ENCODE measurements at regions not wholly inside any gene's neighbourhood (a gene's known extent, or its start where the extent isn't known, plus 50 kb on each side); places are given as distances from the start of the nearest gene placed in this dataset.

DNA sequence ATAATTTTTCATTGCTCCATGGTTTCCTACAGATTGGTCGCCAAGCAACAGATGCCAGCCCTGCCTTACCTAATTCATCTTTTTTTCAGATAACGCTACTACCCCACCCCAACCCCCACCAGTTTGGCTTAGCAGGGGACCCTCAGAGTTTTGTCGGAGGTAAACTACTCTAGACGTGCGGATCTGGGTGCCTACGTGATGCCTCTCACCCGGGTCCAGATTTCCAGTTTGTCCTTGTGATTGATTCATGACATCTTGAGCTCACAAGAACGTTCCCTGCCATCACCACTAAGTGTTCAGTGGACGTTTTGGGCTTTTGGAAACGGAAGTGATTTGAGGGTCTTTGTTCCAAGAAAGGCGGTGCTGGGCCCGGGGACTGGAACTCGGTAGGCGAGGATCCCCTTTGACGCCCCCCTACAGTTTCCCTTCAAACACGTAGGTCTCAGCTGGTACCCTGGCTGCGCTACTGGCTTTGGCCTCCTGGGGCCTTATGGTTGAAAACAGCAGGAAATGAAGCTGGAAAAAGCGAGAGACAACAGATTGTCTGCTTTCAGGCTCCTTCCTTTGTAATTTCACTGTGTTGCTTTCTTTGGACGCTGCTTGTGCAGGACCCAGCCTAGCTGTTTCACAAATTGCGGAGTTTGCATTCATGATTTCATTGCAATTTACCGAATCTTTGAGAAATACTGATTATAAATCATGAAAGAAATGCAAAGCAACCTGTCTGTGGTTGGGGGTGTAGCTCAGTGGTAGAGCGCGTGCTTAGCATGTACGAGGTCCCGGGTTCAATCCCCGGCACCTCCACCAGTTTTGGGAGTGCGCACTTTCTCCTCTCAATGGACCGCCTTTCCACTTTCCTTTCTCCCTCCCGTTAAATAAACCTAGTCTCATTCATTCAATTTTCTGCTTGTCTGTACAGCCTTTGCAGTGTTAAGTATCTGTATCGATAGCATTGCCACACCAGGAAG, 81.0 kb downstream of the GPX5 start:
- Histone ChIP-seq H3K27me3 (ENCODE audit: control insufficient read depth in 3 of 3, insufficient read depth in 3 of 3, low read depth in 1 of 3, low read length in 3 of 3) (no peaks in the 10 kb centered on the region), H3K18ac (ENCODE audit: low read length) (peak overlapping the region; percentile 72), H3K4me3 (ENCODE audit: low read length in 2 of 2) (peak overlapping the region; percentile 1 to 60), H3K79me1 (ENCODE audit: low read depth, low read length) (no peaks in the 10 kb centered on the region), H4K91ac (ENCODE audit: low read depth, low read length, poor library complexity) (no peak overlapping the region), H3K9me3 (replicated peaks in 1 of 2; ENCODE audit: control insufficient read depth in 2 of 2, insufficient read depth in 1 of 2, low read depth in 1 of 2, low read length in 2 of 2) (no peaks in the 10 kb centered on the region), H3K9ac (ENCODE audit: low read depth, low read length, poor library complexity) (peak overlapping the region; percentile 39), H4K8ac (ENCODE audit: low read depth, low read length) (no peak overlapping the region), H2BK15ac (ENCODE audit: low read length) (no peak overlapping the region), H3K23ac (ENCODE audit: low read depth, low read length, poor library complexity) (no peak overlapping the region), H2BK12ac (ENCODE audit: low read length) (no peak overlapping the region), H2BK5ac (ENCODE audit: low read length) (no peak overlapping the region), H3K14ac (ENCODE audit: low read length) (no peak overlapping the region), H3K4me1 (ENCODE audit: control insufficient read depth in 2 of 2, insufficient read depth in 1 of 2, low read depth in 1 of 2, low read length in 2 of 2) (peaks cover 3 to 9% of the 10 kb centered on the region in 2 donors), H3K4ac (ENCODE audit: low read length) (no peak overlapping the region), H2AFZ (ENCODE audit: low read length) (peak overlapping the region; percentile 93), H3K4me2 (ENCODE audit: insufficient read depth, low read length, poor library complexity, severe bottlenecking) (peak overlapping the region; percentile 47), H3K36me3 (replicated peaks in 1 of 2; ENCODE audit: control insufficient read depth in 2 of 2, insufficient read depth in 2 of 2, low read length in 2 of 2) (no peaks in the 10 kb centered on the region), H2AK5ac (ENCODE audit: low read depth, low read length) (no peak overlapping the region), H2BK120ac (ENCODE audit: low read depth, low read length) (no peak overlapping the region), H3K27ac (replicated peaks; ENCODE audit: low read length) (peak overlapping the region; percentile 33)
- DNase-seq (ENCODE audit: low spot score) = peak; percentile 57
- no CpG with 5 or more reads among the region's 30 CpGs for WGBS, 2 donors (ENCODE audit: extremely low coverage in 2 of 2, insufficient read length in 2 of 2, insufficient replicate concordance in 1 of 2)

DNA sequence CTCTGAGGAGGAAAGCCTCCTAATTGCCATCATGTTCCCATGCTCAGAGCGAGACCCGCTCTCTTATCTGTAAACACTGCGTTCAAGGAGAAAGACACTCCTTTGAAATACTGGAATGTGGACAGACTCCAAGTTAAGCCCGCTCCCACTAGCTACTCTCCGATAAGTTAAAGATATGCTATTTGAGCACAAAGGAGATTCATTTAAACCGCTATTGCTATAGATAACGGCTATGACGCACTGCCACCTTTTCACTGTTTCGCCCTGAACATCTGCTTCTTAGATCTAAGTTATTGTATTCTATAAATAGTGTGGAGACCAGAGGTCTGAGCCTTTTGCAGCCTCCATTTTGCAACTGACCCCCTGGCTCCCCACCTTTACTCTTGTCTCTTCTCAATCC, 82.3 kb downstream of the GPX5 start:
- H3K4me1 ChIP-seq (ENCODE audit: control insufficient read depth in 2 of 2, insufficient read depth in 1 of 2, low read depth in 1 of 2, low read length in 2 of 2) = peaks cover 3 to 9% of the 10 kb centered on the region in 2 donors
- DNase-seq (ENCODE audit: low spot score) = no peak
- no peak overlapping the region for H4K91ac ChIP-seq (ENCODE audit: low read depth, low read length, poor library complexity)
- H3K79me1 ChIP-seq (ENCODE audit: low read depth, low read length) = no peaks in the 10 kb centered on the region
- H2BK120ac ChIP-seq (ENCODE audit: low read depth, low read length) = no peak overlapping the region
- no peak overlapping the region for H4K8ac ChIP-seq (ENCODE audit: low read depth, low read length)
- H3K27me3 ChIP-seq (ENCODE audit: control insufficient read depth in 3 of 3, insufficient read depth in 3 of 3, low read depth in 1 of 3, low read length in 3 of 3) = no peaks in the 10 kb centered on the region
- no peak overlapping the region for H3K27ac ChIP-seq (replicated peaks; ENCODE audit: low read length)
- H2BK12ac ChIP-seq (ENCODE audit: low read length) = no peak overlapping the region
- H3K9me3 ChIP-seq (replicated peaks in 1 of 2; ENCODE audit: control insufficient read depth in 2 of 2, insufficient read depth in 1 of 2, low read depth in 1 of 2, low read length in 2 of 2) = no peaks in the 10 kb centered on the region
- no peaks in the 10 kb centered on the region for H3K36me3 ChIP-seq (replicated peaks in 1 of 2; ENCODE audit: control insufficient read depth in 2 of 2, insufficient read depth in 2 of 2, low read length in 2 of 2)
- no peak overlapping the region for H3K4me2 ChIP-seq (ENCODE audit: insufficient read depth, low read length, poor library complexity, severe bottlenecking)
- no CpG with 5 or more reads among the region's 9 CpGs for WGBS, 2 donors (ENCODE audit: extremely low coverage in 2 of 2, insufficient read length in 2 of 2, insufficient replicate concordance in 1 of 2)
- no peak overlapping the region for H3K14ac ChIP-seq (ENCODE audit: low read length)
- H3K4me3 ChIP-seq (ENCODE audit: low read length in 2 of 2) = no peak overlapping the region
- H2AFZ ChIP-seq (ENCODE audit: low read length) = peak overlapping the region; percentile 61
- no peak overlapping the region for H3K18ac ChIP-seq (ENCODE audit: low read length)
- no peak overlapping the region for H2AK5ac ChIP-seq (ENCODE audit: low read depth, low read length)
- H2BK5ac ChIP-seq (ENCODE audit: low read length) = no peak overlapping the region
- no peak overlapping the region for H3K23ac ChIP-seq (ENCODE audit: low read depth, low read length, poor library complexity)
- H3K9ac ChIP-seq (ENCODE audit: low read depth, low read length, poor library complexity) = no peak overlapping the region
- no peak overlapping the region for H2BK15ac ChIP-seq (ENCODE audit: low read length)
- H3K4ac ChIP-seq (ENCODE audit: low read length) = no peak overlapping the region

DNA sequence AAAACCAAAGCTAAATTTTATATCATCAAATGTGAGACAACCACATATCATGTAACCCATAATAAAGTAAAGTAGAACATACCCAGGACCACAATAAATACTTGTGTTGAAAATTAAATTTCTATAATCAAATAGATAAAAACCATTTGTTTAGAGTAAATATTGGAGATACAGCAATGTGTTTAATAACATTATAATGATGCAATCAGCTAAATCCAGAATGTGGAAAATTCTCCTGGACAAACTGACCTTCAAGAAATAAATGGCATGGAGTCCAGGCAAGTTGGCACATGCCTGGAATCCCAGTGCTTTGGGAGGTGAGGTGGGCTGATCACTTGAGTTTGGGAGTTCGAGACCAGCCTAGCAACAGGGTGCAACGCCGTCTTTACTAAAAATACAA, 84.0 kb downstream of the GPX5 start:
- Histone ChIP-seq H3K4me2 (ENCODE audit: insufficient read depth, low read length, poor library complexity, severe bottlenecking) (no peak overlapping the region), H3K18ac (ENCODE audit: low read length) (no peak overlapping the region), H3K9me3 (replicated peaks in 1 of 2; ENCODE audit: control insufficient read depth in 2 of 2, insufficient read depth in 1 of 2, low read depth in 1 of 2, low read length in 2 of 2) (no peaks in the 10 kb centered on the region), H2BK12ac (ENCODE audit: low read length) (no peak overlapping the region), H3K79me1 (ENCODE audit: low read depth, low read length) (no peaks in the 10 kb centered on the region), H2AK5ac (ENCODE audit: low read depth, low read length) (no peak overlapping the region), H2BK120ac (ENCODE audit: low read depth, low read length) (no peak overlapping the region), H3K14ac (ENCODE audit: low read length) (no peak overlapping the region), H3K36me3 (replicated peaks in 1 of 2; ENCODE audit: control insufficient read depth in 2 of 2, insufficient read depth in 2 of 2, low read length in 2 of 2) (no peaks in the 10 kb centered on the region), H4K8ac (ENCODE audit: low read depth, low read length) (no peak overlapping the region), H4K91ac (ENCODE audit: low read depth, low read length, poor library complexity) (no peak overlapping the region), H2BK5ac (ENCODE audit: low read length) (no peak overlapping the region), H3K27ac (replicated peaks; ENCODE audit: low read length) (no peak overlapping the region), H3K27me3 (ENCODE audit: control insufficient read depth in 3 of 3, insufficient read depth in 3 of 3, low read depth in 1 of 3, low read length in 3 of 3) (no peaks in the 10 kb centered on the region), H3K9ac (ENCODE audit: low read depth, low read length, poor library complexity) (no peak overlapping the region), H2AFZ (ENCODE audit: low read length) (no peak overlapping the region), H3K4me3 (ENCODE audit: low read length in 2 of 2) (no peak overlapping the region), H2BK15ac (ENCODE audit: low read length) (no peak overlapping the region), H3K23ac (ENCODE audit: low read depth, low read length, poor library complexity) (no peak overlapping the region), H3K4ac (ENCODE audit: low read length) (no peak overlapping the region), H3K4me1 (ENCODE audit: control insufficient read depth in 2 of 2, insufficient read depth in 1 of 2, low read depth in 1 of 2, low read length in 2 of 2) (peaks cover 3 to 8% of the 10 kb centered on the region in 2 donors)
- no CpG with 5 or more reads among the region's 3 CpGs for WGBS, 2 donors (ENCODE audit: extremely low coverage in 2 of 2, insufficient read length in 2 of 2, insufficient replicate concordance in 1 of 2)
- DNase-seq (ENCODE audit: low spot score) = no peak

DNA sequence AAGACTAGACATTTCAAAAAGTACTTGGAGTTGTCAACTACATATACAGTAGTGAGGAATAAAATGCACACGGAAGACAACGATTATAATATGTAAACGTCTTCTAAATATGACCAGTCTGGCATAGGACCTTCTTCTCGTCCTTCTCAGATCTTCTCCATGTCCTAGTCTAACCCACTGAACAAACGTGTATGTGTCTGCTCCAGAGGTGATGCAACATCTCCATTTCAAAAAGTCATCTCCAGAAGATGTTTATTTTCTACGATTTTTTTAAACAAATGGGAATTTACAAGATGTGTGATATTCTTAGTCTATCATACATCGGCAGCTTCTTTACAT, 89.9 kb downstream of the GPX5 start:
- DNase-seq (ENCODE audit: low spot score) = no peak
- Histone ChIP-seq H2AFZ (ENCODE audit: low read length) (no peak overlapping the region), H3K23ac (ENCODE audit: low read depth, low read length, poor library complexity) (no peak overlapping the region), H3K4me3 (ENCODE audit: low read length in 2 of 2) (no peak overlapping the region), H3K14ac (ENCODE audit: low read length) (no peak overlapping the region), H2AK5ac (ENCODE audit: low read depth, low read length) (no peak overlapping the region), H3K27me3 (ENCODE audit: control insufficient read depth in 3 of 3, insufficient read depth in 3 of 3, low read depth in 1 of 3, low read length in 3 of 3) (peaks cover 0 to 3% (median 0%) of the 10 kb centered on the region in 3 experiments), H3K9ac (ENCODE audit: low read depth, low read length, poor library complexity) (no peak overlapping the region), H3K79me1 (ENCODE audit: low read depth, low read length) (no peaks in the 10 kb centered on the region), H2BK120ac (ENCODE audit: low read depth, low read length) (no peak overlapping the region), H3K4ac (ENCODE audit: low read length) (no peak overlapping the region), H3K4me1 (ENCODE audit: control insufficient read depth in 2 of 2, insufficient read depth in 1 of 2, low read depth in 1 of 2, low read length in 2 of 2) (peaks cover 6 to 11% of the 10 kb centered on the region in 2 donors), H3K36me3 (replicated peaks in 1 of 2; ENCODE audit: control insufficient read depth in 2 of 2, insufficient read depth in 2 of 2, low read length in 2 of 2) (no peaks in the 10 kb centered on the region), H2BK15ac (ENCODE audit: low read length) (no peak overlapping the region), H2BK12ac (ENCODE audit: low read length) (no peak overlapping the region), H4K8ac (ENCODE audit: low read depth, low read length) (no peak overlapping the region), H3K27ac (replicated peaks; ENCODE audit: low read length) (no peak overlapping the region), H3K4me2 (ENCODE audit: insufficient read depth, low read length, poor library complexity, severe bottlenecking) (no peak overlapping the region), H2BK5ac (ENCODE audit: low read length) (no peak overlapping the region), H3K9me3 (replicated peaks in 1 of 2; ENCODE audit: control insufficient read depth in 2 of 2, insufficient read depth in 1 of 2, low read depth in 1 of 2, low read length in 2 of 2) (peaks cover 0 to 3% of the 10 kb centered on the region in 2 donors), H3K18ac (ENCODE audit: low read length) (no peak overlapping the region), H4K91ac (ENCODE audit: low read depth, low read length, poor library complexity) (no peak overlapping the region)
- WGBS, 2 donors (ENCODE audit: extremely low coverage in 2 of 2, insufficient read length in 2 of 2, insufficient replicate concordance in 1 of 2) = no CpG with 5 or more reads among the region's 7 CpGs

Data from neuronal stem cell (in vitro differentiated cells).